SH-SY5Y (cell line): ENCODE measurements at regions not wholly inside any gene's neighbourhood (a gene's known extent, or its start where the extent isn't known, plus 50 kb on each side); places are given as distances from the start of the nearest gene placed in this dataset.

Experiments
- GATA2 ChIP-seq: IDR thresholded peaks from 2 replicates; pipeline ENCODE4 v1.6.1; 2011; ENCODE audit warnings: mild to moderate bottlenecking, low read depth, low read length
- GATA3 ChIP-seq: IDR thresholded peaks from 2 replicates; pipeline ENCODE4 v1.6.1; 2011; ENCODE audit warnings: low read depth, mild to moderate bottlenecking, low read length, moderate library complexity

- TF ChIP-seq GATA2 (no peak), GATA3 (no peak)
Observed at GRCh38 chr5:102077920-102078319, 218.2 kb downstream of the SLCO4C1 start.

- TF ChIP-seq GATA2 (no peak), GATA3 (no peak)
Observed at GRCh38 chr5:102069974-102070373, 226.1 kb downstream of the SLCO4C1 start.

GRCh38 chr5:102068870-102069269, 227.2 kb downstream of the SLCO4C1 start:
- no peak for TF ChIP-seq GATA2
- no peak for TF ChIP-seq GATA3

GRCh38 chr5:102049517-102049916, 246.6 kb downstream of the SLCO4C1 start:
- TF ChIP-seq GATA3, result no peak
- TF ChIP-seq GATA2, result no peak

- no peak for TF ChIP-seq GATA2
- TF ChIP-seq GATA3, result no peak
Observed at GRCh38 chr5:102048940-102049339, 247.1 kb downstream of the SLCO4C1 start.

- TF ChIP-seq GATA3, result no peak
- no peak for TF ChIP-seq GATA2
Observed at GRCh38 chr5:102040326-102040725, 255.8 kb downstream of the SLCO4C1 start.

GRCh38 chr5:102036927-102037326, 259.2 kb downstream of the SLCO4C1 start:
- TF ChIP-seq GATA2 (no peak), GATA3 (no peak)

GRCh38 chr5:102031711-102032110, 264.4 kb downstream of the SLCO4C1 start:
- TF ChIP-seq GATA2, result no peak

GRCh38 chr5:102018690-102019089, 277.4 kb downstream of the SLCO4C1 start:
- TF ChIP-seq GATA2, result no peak
- TF ChIP-seq GATA3, result no peak

- TF ChIP-seq GATA3 (no peak), GATA2 (no peak)
Observed at GRCh38 chr5:102018279-102018678, 277.8 kb downstream of the SLCO4C1 start.

GRCh38 chr5:102014371-102014770, 281.7 kb downstream of the SLCO4C1 start:
- TF ChIP-seq GATA3, result no peak
- TF ChIP-seq GATA2, result no peak

- TF ChIP-seq GATA3 (no peak), GATA2 (no peak)
Observed at GRCh38 chr5:102010644-102011043, 285.4 kb downstream of the SLCO4C1 start.

GRCh38 chr5:101997235-101997634, 298.8 kb downstream of the SLCO4C1 start:
- TF ChIP-seq GATA2 (no peak), GATA3 (no peak)

GRCh38 chr5:101995585-101995984, 300.5 kb downstream of the SLCO4C1 start:
- TF ChIP-seq GATA3, result no peak
- no peak for TF ChIP-seq GATA2

- no peak for TF ChIP-seq GATA2
- TF ChIP-seq GATA3, result no peak
Observed at GRCh38 chr5:101991486-101991885, 304.6 kb downstream of the SLCO4C1 start.

GRCh38 chr5:101989659-101990058, 306.4 kb downstream of the SLCO4C1 start:
- TF ChIP-seq GATA2, result no peak
- no peak for TF ChIP-seq GATA3

- TF ChIP-seq GATA2 (no peak), GATA3 (no peak)
Observed at GRCh38 chr5:101977729-101978345, 318.2 kb downstream of the SLCO4C1 start.
